GM18507 (cell line): ENCODE measurements at regions not wholly inside any gene's neighbourhood (a gene's known extent, or its start where the extent isn't known, plus 50 kb on each side); places are given as distances from the start of the nearest gene placed in this dataset.
"Not testable (repeated sequence)": the region's sequence is repeated elsewhere in the genome, so short reads cannot be mapped to it uniquely, and the experiment has no call there.

Experiments
- DNase-seq: peaks from one replicate; pipeline ENCODE4 v3.0.0; 2011; ENCODE audit warnings: low read depth; ENCODE audit not compliant: insufficient read length; ENCODE audit errors: extremely low spot score
- FAIRE-seq: peaks from 2 replicates; lab custom pipeline; 2011; peaks lifted over from hg19 to GRCh38; lab: Jason Lieb, UNC

GRCh38 chr17:63226720-63227119, 219.4 kb downstream of the CYB561 start:
- not testable (repeated sequence) for FAIRE-seq, DNase-seq

- not testable (repeated sequence) for DNase-seq, FAIRE-seq
These were observed 215.0 kb downstream of the CYB561 start for GRCh38 chr17:63231015-63231620.

- DNase-seq: no peak
- FAIRE-seq: no peak
These were observed 213.4 kb downstream of the CYB561 start for GRCh38 chr17:63232565-63233310.

GRCh38 chr17:63240106-63240505, 206.0 kb downstream of the CYB561 start:
- no peak for FAIRE-seq
- DNase-seq: no peak

- DNase-seq (no peak), FAIRE-seq (no peak)
These were observed 199.8 kb downstream of the CYB561 start for GRCh38 chr17:63246344-63246743.

GRCh38 chr17:63247706-63248105, 198.4 kb downstream of the CYB561 start:
- no peak for FAIRE-seq

GRCh38 chr17:63249256-63250004, 196.7 kb downstream of the CYB561 start:
- no peak for DNase-seq
- no peak for FAIRE-seq

More at GRCh38 chr17:63247706-63248105, 198.4 kb downstream of the CYB561 start:
- DNase-seq: no peak

- DNase-seq: no peak
- no peak for FAIRE-seq
These were observed 195.3 kb downstream of the CYB561 start for GRCh38 chr17:63250830-63251229.

GRCh38 chr17:63258785-63259184, 187.3 kb downstream of the CYB561 start:
- FAIRE-seq: no peak

GRCh38 chr17:63262751-63263476, 183.2 kb downstream of the CYB561 start:
- DNase-seq: no peak
- no peak for FAIRE-seq

More at GRCh38 chr17:63258785-63259184, 187.3 kb downstream of the CYB561 start:
- DNase-seq: no peak

GRCh38 chr17:63265526-63265925, 180.6 kb downstream of the CYB561 start:
- DNase-seq (no peak), FAIRE-seq (no peak)

- DNase-seq (no peak), FAIRE-seq (no peak)
These were observed 178.3 kb downstream of the CYB561 start for GRCh38 chr17:63267846-63268245.

- no peak for DNase-seq
- FAIRE-seq: no peak
These were observed 177.3 kb downstream of the CYB561 start for GRCh38 chr17:63268827-63269226.

- FAIRE-seq: no peak
These were observed 175.5 kb downstream of the CYB561 start for GRCh38 chr17:63270610-63271009.

GRCh38 chr17:63274146-63274545, 172.0 kb downstream of the CYB561 start:
- FAIRE-seq: no peak
- no peak for DNase-seq

More at GRCh38 chr17:63270610-63271009, 175.5 kb downstream of the CYB561 start:
- DNase-seq: no peak

GRCh38 chr17:63275318-63275970, 170.7 kb downstream of the CYB561 start:
- FAIRE-seq: no peak
- DNase-seq: no peak

GRCh38 chr17:63275971-63276745, 169.9 kb downstream of the CYB561 start:
- FAIRE-seq: no peak
- DNase-seq: no peak

- FAIRE-seq: no peak
These were observed 169.3 kb downstream of the CYB561 start for GRCh38 chr17:63276821-63277220.

More at GRCh38 chr17:63276821-63277220, 169.3 kb downstream of the CYB561 start:
- DNase-seq: no peak
